NCI-H1092 treated with DMSO at 0.1 percent for 48 hours (cell line): ENCODE measurements at regions not wholly inside any gene's neighbourhood (a gene's known extent, or its start where the extent isn't known, plus 50 kb on each side); places are given as distances from the start of the nearest gene placed in this dataset.

Experiments used
- DNase-seq: peaks from one replicate; lab custom pipeline; 2025; lab: John Stamatoyannopoulos, UW

DNA sequence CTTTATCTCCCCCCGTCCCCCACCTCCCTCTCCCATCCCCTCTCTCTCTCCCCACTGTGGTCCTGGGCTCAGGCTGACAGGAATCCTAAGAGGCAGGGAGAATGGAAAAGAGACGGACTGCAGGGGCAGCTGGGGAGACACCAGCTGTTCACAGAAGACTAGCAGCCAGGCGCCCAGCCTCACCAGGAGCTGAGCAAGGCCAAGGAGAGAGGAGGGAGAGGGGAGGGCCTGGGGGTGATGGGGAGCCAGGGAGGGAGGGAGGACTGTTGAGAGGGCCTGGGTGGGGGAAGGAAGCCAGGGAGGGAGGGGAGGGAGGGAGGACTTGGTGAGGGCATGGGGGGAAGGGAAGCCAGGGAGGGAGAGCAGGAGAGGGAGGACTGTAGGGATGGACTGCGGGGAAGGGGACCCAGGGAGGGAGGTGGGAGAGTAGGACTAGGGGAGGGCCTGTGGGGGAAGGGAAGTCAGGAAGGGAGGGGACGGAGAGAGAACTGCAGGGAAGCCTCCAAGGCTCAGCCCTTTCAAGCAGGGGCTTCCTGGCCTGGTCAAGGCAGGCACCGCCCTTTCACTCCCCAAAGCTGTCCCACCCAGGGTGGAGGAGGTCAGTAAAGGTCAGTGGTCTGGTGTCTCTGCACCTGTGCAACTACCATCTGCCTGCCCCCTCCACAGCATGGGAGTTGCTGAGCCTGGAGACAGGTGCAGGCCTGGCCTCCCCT, 517.7 kb upstream of the MYT1L start:
- peak; percentile 52 for DNase-seq

DNA sequence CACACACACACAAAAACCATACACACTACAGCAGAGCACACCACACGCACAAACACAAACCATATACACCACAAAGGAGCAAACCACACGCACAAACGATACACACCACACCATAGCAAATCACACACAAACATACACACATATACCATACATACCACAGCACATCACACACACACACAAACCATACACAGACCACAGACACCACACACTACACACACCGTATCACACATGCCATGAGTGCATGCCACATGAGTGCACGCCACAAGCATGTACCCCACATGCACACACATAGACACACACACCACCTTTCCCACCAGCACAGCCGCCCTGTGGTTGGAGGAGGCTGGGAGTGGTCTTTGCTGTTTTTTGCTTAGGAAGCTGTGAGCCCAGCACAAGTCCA, 517.1 kb upstream of the MYT1L start:
- no peak for DNase-seq

DNA sequence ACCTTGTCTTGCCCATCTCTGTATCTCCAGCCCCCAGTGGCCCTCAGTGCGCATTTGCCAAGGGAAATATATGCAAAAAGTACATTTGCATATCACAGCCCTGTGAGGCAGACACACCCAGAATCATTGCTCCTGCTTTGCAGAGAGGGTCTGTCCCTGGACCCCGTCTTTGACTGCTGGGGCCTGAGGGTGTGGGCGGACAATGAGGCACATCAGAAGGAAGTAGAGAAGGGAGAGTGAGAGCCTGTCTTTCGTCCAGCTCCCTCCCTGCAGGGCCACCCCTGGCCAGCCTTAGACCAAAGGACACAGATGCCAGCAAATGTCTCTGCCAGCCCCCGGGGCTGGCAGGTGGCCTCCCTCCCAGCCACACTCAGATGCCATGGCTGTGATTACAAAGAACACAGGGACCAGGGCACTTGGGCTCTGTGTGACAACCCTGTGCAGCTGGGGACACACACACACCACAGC, 516.2 kb upstream of the MYT1L start:
- peak; percentile 50 for DNase-seq

DNA sequence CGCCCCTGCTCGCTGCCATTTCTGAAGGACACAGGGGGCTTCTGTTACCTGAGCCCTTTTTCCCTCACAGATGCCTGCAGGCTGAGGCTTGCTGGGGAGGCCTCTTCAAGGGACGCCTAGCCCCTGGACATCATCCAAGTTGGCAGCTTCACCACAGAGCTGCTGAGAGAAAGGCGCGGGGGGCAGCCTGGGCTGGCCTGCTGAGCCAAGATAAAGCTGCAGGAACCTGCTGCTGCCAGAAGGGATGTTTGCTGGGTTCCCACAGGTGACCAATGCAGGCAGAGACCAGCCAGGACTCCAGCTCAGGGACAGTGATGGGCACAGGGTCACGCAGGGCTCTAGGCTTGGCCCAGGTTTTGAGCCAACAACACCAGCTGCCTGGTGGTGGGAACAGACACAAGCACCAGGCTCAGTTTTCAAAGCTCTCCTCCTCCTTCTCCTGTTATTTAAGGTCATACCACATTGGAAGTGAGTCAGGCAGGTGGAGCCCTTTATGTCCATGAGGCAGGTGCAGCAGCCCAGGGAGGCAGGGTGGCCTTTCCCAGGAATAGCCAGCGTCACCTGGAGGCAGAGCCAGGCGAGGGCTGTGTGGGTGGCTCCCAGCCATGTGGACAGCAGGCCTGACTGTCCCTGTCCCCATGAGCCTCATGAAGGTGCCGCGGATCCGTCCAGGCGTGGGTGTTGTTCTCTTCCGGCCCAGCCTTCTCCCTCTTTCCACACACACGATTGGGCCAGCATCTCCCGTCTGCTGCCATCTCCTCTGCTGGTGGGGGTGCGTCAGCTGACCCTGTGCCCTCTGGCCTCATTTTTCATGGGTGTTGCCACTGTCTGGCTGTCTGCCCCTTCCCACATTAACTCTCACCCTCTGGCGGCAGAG, 515.5 kb upstream of the MYT1L start:
- peak; percentile 96 for DNase-seq

DNA sequence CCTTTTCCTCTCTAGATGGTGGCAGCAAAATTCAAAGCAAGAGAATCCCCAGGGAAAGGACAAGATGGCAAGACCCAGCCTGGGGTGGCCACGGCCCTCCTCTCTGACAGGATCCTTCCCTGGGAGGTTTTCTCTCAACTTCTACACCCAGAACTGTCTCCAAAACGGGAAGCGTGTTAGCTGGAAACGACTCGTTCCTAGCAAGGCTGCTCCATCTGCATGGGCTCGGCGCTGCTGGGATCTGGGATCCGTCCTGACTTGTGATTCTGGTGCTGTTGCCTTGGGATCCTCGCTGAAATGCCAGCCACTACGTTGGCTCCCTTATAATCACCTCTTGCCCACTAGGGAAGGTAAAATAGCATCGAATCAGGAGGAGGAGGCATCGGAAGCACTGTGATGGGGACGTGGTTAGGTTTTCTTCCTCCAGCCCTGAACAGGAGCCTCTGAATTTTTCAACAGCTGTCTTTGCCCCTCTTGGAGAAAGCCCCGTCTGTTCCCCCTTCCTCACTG, 514.8 kb upstream of the MYT1L start:
- DNase-seq, result no peak

DNA sequence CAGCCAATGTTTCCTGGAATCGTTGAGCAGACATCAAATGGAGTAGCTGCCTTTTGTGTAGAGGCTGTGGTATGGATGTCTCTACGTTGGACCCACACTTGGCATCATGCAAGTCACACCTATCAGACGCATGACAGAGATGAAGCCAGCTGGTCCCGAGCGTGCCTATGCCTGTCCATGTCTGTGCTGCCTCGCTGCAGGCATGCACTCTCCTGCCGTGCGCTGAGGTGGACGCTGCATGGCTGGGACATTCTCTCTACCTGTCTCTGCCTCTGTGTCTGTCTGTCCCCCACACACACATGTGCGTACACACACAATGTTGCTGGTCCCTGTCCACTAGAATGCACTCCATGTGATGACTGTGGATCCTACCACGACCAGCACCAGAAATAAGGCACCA, 514.2 kb upstream of the MYT1L start:
- no peak for DNase-seq

DNA sequence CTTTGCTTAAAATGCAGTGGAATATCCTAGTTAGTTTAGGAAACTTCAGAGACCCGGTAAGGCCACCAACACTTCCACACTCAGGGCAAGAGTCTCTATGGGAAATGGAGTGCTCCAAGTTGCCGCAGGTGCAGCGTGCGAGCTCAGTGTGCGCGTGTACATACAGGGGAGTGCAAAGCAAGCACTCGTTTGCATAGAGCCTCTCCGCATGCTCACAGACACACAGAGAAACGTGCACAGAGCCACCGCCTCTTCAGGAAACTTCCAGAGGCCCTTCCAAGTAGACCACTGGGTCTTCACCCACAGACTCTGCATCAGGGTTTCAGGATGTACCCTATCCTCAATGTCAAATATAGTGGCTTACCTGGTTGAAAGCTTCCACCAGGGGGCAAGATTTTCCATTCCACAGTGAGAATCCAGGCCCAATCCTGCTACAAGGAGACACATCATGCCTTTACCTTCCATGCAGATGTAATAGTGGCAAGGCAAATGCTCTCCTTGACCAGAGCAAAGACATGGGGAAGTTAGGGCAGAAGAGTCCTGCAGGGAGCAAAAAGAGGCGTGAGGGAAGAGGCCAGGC, 513.0 kb upstream of the MYT1L start:
- DNase-seq, result no peak

DNA sequence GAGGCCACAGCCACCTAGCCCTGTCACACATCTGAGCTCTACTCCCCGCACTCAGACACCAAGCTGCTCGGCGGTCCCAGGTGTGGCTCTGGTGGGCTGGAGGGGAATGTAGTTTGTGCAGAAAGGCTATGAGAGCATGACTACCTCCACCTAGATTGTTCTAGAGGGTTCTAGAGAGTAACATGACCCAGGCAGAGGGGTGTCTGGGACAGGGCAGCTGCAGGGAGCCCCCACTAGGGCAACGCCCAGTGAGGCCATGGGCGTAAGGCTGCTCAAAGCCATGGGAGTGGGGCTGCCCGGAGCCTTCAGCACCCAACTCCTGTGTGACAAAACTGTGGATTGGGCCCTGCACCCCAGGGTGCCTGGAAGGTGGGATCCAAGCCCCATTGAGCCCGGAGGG, 511.4 kb upstream of the MYT1L start:
- no peak for DNase-seq

DNA sequence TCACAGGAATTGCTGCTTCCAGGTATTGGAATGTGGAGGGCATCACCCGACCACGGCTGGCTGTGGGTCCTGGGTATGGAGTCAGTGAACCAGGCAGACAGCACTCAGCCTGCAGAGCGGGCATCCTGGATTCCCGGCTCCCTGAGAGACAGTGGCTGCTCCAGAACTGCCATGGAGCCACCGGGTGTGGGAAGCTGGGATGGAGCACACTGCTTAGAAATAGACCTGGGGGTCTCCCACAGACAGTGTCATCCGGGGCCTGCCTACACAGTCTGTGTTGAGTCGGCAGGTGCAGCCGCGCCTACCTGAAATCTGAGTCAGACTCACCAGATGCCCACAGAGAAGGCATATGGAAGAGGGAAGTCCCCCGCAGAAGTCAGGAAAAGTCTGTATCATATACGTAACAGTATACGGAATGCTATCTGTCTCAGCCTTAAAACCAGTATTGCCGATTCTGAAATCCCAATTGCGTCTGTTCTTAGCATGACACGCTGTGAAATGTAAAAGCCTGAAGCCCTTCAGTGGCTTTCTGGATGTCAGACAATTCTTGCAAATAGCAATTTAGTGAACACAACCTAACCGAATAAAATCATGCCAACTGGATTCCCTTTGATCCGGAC, 509.7 kb upstream of the MYT1L start:
- no peak for DNase-seq

DNA sequence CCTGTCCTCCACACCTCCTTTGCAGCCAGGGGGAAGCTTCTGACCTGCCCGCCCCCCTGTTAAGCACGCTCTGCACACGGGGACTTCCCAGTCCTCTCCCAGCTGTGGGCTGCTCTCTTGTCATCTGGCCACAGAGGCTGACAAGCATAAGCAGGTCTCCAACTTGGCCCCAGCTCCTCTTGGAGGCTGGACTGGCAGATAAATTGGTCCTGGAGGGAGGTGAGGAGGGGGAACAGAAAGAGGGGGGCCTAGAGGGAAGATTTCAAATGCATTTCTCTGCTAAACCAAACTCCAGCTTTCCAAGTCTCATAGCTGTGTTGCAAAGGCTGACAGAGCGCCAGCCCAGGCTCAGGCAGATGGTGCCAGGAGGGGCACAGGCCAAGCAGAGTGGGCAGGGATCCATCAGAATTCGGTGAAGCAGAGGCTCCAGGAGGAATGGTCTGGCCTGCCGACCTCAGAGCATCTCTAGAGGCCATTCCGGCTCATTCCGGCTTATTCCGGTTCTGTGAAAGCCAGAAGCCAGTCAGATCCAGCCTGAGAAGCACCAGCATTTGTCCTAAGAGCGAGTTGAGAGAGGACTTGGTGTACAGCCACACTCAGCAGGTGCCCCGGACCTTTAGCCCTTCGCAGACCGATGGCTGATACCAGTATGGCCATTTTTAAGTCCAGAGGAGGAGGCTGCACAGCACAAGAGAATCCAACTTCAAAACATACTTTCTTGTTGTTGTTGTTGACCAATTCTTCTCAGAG, 508.9 kb upstream of the MYT1L start:
- DNase-seq, result no peak

DNA sequence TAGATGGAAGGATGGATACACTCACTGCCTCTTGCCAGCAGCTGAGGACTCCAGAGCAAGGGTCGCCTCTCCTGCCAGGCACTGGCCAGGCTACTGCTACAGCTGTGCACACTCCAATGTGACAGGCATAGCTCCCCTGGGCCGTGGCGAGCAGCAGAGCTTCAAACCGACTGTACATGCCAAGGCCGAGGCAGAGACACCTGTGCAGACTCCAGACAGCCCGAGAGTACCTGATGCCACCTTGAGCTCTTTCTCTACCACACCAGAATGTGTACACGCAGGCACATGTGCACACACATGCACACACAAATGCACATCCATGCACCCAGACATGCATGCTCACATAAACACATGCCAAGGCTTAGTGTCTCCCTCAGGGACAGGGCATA, 508.3 kb upstream of the MYT1L start:
- DNase-seq, result no peak

DNA sequence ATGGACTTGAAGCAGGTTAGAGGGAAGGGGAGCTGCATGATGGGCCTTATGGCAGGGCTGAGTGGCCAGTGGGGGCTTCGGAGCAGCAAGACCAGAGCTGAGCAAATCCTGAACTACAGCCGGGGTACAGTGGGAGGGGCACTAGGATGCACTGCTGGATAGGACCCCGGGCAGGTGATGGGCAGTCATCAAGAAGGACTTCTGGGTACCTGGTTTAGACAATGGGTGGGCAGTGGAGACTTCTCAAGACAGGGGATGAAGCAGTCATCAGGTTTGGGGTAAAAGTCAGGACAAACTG, 507.4 kb upstream of the MYT1L start:
- no peak for DNase-seq

DNA sequence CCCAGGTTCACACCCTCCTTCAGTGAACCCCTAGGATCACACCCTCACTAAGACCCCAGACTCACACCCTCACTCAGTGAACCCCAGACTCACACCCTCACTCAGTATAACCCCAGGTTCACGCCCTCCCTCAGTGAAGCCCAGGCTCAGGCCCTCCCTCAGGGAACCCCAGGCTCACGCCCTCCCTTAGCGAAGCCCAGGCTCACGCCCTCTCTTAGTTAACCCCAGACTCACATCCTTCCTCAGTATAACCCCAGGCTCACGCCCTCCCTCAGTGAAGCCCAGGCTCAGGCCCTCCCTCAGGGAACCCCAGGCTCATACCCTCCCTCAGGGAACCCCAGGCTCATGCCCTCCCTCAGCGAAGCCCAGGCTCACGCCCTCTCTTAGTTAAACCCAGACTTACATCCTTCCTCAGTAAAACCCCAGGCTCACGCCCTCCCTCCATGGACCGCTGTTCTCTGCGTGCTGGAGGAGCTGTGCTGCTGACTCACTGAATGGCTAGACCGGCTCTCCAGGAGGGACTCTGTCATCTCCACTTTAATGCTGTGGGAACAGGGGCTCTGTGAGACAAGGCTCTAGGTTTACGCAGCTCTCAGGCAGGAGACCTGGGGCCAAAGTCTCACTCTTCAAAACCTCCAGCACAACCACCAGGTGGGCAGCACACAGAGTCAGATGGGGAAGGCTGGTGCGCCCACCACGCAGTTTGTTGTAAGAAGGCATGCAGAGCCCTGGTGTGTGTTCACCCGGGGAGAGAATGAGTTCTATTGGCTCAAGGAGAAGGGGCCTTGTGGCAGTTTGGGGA, 506.9 kb upstream of the MYT1L start:
- DNase-seq, result no peak

DNA sequence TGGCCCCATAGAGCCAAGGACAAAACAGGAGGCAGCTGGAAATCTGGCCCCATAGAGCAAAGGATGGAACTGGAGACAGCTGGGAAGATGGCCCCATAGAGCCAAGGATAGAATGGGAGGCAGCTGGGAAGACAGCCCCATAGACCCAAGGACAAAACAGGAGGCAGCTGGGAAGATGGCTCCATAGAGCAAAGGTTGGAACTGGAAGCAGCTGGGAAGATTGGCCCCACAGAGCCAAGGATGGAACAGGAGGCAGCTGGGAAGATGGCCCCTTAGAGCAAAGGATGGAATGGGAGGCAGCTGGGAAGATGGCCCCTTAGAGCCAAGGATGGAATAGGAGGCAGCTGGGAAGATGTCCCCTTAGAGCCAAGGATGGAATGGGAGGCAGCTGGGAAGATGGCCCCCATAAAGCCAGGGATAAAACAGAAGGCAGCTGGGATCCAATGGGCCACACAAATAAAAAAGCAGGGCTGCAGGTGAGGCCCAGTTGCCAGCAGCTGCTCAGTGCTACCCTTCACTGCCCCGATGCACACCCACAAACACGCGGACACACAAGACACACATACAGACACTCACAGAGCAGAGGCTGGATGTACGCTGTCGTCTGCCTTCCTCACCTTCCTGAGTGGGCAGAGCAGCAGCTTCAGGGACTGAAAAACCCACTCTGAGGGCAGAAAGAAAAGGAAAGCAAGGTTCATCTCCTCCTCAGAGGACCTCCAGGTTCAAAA, 505.4 kb upstream of the MYT1L start:
- DNase-seq, result no peak

DNA sequence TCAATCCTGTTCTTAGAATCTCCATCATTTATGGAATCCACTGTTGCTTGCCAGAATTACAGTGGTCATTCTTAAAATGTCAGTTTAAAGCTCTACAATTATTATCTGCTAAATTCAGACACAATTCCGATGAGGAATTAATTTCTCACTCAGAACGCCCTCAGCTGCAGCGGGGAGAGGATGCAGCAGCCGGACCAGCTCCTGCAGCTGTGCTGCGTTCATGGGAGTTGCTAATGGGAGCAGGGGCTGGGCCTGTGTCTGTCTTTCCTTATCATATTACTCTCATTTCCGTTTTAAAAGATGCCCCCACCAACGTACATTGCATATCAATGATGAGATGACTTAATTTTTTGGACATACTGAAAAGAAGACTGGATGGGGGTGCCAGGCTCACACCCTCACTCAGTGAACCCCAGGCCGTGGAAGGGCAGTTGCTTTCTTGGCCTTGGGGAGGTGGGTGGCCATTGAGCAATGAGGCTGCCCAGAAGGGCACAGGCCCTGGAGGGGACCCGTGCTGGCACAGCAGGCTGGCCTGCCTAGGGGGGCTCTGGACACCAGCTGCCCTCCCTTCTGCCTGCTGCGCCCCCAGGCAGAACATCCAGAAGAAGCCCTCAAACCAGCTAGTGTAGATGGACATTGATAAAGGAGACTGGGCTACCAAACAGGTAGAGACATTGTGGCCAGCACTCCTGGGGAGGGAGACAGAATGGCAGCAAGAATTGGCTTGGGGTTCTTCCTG, 503.6 kb upstream of the MYT1L start:
- no peak for DNase-seq

DNA sequence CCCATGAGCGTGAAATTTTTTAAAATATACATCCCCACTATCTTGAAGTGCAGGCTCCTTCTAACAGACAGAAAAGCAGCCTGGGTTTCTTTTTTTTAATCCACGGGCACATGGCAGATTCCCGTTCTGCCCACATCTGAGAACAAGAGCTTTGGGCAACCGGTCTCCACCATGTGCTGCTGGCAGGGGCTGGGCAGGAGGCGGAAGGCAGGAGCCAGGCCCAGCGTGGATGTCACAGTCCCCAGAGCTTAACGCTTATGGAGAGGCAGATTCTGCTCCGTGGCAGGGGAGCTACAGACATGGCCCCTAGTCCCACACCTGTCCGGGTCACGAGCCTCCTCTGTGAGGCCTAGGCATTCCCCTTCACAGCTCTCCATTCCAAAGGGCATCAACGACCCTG, 503.0 kb upstream of the MYT1L start:
- DNase-seq, result no peak

DNA sequence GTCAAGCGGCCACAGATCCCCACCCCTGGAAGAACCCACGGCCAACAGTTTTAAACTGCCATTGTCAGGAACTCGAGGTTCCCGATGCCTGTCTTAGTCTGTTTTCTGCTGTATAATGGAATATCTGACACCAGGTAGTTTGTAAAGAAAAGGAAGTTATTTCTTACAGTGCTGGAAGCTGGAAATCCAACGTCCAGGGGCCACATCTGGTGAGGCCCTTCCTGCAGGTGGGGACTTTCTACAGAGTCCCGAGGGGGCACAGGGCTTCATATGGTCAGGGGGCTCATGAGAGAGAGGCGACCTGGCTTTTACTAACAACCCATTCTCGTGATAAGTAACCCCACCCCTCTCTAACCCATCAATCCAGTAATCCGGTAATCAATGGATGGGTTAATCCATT, 501.6 kb upstream of the MYT1L start:
- DNase-seq, result no peak

DNA sequence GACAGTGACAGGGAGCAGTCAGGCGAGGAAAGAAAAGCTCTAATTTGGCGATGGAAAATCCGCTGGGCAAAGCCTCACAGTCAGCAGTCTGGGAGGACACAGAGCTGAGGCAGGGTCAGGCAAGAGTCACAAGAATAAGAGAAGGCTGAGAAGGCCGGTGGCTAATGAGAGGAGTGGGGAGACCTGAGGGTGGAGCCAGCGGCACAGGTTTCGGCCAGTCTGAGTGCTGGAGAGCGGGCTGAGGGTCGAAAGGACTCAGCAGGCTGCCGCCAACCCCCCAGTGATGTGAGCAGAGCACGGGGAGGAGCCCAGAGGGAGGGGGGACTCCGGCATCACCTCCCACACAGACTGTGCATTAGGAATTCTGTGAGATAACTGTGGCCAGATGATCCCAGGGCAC, 500.6 kb upstream of the MYT1L start:
- DNase-seq, result peak; percentile 0

DNA sequence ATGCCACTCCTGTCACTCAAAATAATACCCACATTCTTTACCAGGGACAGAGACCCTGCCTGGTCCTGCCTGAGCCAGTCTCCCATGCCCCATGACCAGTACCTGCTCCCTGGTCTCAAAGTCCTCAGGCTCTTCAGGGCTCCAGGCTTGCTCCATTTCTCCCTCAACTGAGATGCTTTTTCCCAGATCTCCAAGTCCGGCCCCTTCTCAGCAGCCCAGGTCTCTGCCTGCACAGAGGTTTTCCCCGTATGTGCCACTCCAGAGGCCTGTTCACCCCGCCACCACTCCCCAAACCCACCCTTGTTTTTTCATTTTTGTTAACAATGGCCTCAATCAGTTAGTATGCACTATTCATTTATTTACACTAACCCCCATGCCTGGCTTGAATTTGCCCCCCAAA, 499.5 kb upstream of the MYT1L start:
- DNase-seq, result no peak
